NCI-H524 (cell line): ENCODE measurements at regions not wholly inside any gene's neighbourhood (a gene's known extent, or its start where the extent isn't known, plus 50 kb on each side); places are given as distances from the start of the nearest gene placed in this dataset.
A peak's percentile ranks its signal among the peaks of the same experiment; 100 is the strongest.
"Not testable (repeated sequence)": the region's sequence is repeated elsewhere in the genome, so short reads cannot be mapped to it uniquely, and the experiment has no call there.

Experiments used
- DNase-seq, 2 experiments: peaks; one replicate each; lab custom pipeline; 2025; lab: John Stamatoyannopoulos, UW

GRCh38 chr1:112855152-112855828 lies 100.7 kb downstream of the SLC16A1 start:
- DNase-seq, result no peak

DNA sequence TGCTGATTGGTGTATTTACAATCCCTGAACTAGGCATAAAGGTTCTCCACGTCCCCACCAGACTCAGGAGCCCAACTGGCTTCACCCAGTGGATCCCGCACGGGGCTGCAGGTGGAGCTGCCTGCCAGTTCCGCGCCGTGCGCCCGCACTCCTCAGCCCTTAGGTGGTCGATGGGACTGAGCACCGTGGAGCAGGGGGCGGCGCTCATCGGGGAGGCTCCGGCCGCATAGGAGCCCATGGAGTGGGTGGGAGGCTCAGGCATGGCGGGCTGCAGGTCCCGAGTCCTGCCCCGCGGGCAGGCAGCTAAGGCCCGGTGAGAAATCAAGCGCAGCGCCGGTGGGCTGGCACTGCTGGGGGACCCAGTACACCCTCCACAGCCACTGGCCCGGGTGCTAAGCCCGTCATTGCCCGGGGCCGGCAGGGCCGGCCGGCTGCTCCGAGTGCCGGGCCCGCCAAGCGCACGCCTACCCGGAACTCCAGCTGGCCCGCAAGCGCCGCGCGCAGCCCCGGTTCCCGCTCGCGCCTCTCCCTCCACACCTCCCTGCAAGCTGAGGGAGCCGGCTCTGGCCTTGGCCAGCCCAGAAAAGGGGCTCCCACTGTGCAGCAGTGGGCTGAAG lies 101.5 kb downstream of the SLC16A1 start:
- DNase-seq, result not testable (repeated sequence)

DNA sequence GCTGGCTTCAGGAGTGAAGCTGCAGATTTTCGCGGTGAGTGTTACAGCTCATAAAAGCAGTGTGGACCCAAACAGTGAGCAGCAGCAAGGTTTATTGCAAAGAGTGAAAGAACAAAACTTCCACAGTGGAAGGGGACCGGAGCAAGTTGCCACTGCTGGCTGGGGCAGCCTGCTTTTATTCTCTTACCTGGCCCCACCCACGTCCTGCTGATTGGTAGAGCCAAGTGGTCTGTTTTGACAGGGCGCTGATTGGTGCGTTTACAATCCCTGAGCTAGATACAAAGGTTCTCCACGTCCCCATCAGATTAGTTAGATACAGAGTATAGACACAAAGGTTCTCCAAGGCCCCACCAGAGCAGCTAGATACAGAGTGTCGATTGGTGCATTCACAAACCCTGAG lies 102.1 kb downstream of the SLC16A1 start:
- not testable (repeated sequence) for DNase-seq

DNA sequence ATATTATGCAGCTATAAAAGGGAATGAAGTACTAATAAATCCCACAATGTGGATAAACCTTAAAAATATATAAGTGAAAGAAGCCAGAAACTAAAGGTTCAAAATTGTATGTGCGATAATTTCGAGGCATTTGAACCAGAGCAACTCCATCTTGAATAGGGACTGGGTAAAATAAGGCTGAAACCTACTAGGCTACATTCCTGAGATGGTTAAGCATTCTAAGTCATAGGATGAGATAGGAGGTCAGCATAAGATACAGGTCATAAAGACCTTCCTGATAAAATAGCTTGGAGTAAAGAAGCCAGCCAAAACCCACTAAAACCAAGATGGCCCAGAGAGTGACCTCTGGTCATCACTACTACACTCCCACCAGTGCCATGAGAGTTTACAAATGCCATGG lies 103.1 kb downstream of the SLC16A1 start:
- no peak for DNase-seq

GRCh38 chr1:112852276-112852675 lies 103.7 kb downstream of the SLC16A1 start:
- no peak for DNase-seq

- peak; percentile 45 to 59 for DNase-seq
Observed at GRCh38 chr1:112850034-112850757, 105.8 kb downstream of the SLC16A1 start.

DNA sequence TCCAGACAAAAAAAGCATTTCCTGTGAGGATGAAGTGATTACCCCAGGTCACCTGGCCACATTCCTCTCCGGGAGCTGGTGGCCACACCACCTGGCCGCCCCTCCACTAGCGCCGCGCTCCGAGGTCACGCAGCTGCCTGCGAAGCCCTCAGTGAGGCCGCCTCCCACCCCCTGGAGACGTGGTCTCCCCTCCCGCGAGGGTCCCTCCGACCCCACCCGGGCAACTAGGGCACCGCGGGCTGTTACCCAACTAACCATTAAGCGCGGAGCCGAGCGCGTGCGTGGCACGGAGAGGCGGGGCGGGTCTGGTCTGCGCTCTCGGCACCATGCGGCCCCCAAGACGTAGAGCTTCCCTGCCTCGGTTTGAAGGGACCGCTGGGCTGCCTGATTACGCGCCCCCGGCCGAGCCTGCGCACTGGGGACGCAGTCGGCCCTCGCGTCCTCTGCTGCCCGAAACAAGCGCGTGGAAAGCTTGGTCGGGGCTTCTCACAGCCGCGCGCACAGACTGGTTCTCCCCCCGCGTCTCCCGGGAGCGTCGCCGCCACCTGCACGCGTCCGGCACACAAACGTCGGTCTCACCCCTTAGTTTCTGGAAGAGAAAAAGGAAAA lies 106.5 kb downstream of the SLC16A1 start:
- peak; percentile 50 to 73 for DNase-seq

GRCh38 chr1:112841825-112842224 lies 114.2 kb downstream of the SLC16A1 start:
- no peak for DNase-seq

DNA sequence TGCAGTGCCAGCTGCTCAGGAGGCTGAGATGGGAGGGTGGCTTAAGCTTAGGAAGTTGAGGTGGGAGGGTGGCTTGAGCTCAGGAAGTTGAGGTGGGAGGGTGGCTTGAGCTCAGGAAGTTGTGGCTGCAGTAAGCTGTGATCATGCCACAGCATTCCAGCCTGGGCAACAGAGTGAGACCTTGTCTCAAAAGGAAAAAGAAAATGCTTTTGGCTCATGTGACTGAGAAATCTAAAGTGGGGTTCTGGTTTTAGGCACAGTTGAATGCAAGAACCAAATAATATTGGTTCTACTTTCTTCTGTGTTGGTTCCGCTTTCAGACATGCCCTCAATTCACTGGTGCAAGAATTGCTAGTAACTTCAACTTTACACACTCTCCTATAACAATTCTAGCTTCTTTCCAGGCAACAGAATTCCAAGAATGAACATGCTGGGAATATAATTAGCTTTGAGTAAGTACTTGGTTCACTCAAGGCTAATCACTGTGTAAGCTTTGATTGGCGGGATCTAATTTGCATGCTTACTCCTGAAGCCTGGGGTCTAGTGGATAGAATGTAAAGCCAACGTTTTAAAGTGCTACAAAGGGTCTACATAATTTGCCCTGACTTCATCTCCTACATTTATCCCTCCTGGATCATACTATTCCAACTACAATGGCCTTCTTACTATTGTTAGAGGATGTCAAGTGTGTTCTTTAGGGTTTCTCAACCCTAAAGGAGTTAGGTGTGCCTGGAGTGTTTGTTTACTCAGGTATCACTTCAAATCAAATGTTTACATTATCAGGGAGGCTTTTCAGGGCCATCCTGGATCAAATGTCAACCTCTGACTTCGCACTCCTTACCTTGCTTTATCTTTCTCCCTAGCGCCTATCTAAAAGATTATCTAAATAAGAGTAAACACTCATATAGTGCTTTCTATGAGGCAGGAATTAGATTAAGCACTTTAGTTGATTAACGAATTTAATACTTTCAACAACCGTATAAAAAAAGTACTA lies 115.1 kb downstream of the SLC16A1 start:
- peak in 1 of 2 experiments; percentile 11 for DNase-seq

DNA sequence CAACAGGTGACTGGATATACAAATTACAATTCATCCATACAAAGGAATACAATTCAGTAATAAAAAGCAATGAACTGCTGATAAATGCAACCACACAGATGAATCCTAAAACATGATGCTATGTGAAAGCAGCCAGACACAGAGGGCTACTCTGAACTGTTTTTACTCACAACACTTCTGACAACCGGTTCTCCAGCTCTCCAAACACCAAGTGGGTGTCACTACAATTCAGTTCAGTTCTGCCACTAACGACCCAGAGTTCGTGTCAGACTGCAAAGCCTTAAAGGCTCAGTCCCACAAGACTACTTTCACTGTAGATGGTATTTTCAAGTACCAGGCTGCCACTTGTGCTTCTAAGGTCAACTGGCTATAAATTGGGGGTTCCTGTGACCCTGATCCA lies 119.4 kb downstream of the SLC16A1 start:
- no peak for DNase-seq

- no peak for DNase-seq
Observed at GRCh38 chr1:112833806-112834205, 118.7 kb upstream of the PPM1J start.

GRCh38 chr1:112832259-112832658 lies 117.1 kb upstream of the PPM1J start:
- not testable (repeated sequence) for DNase-seq

GRCh38 chr1:112829691-112830090 lies 114.6 kb upstream of the PPM1J start:
- not testable (repeated sequence) for DNase-seq

DNA sequence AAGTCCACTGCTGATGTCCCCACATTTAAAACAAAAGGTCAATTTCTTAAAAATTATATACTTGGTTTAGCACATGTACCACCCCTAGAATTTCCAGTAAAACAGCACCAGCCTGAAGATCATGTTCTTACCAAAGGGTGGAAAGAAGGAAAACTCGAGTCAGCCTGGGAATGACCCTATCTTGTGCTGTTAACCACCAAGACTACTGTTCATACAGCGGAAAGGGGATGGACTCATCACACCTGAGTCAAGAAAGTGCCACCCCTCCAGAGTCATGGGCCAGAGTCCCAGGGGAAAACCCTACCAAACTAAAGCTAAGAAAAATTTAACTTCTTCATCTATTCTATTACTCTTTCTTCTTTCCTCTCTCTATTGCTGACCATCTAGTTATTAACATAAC lies 113.6 kb upstream of the PPM1J start:
- no peak for DNase-seq

DNA sequence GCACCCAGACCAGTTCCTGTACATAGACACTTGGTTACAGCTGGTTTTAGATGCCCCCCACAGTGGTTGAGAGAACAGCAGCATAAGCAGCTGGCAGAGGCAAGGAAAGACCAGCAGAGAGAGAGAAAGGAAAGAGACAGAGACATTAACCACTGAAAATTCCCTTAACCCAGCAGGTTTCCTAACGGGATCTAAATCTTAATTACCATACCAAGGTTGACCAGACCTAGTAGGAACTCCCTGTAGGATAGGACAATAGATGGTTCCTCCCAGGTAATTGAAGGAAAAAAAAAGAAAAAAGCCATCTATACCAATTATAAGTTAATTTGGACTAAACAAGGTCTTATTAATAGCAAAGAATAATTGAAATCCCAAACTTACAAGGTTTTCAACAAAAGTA lies 112.3 kb upstream of the PPM1J start:
- not testable (repeated sequence) for DNase-seq

DNA sequence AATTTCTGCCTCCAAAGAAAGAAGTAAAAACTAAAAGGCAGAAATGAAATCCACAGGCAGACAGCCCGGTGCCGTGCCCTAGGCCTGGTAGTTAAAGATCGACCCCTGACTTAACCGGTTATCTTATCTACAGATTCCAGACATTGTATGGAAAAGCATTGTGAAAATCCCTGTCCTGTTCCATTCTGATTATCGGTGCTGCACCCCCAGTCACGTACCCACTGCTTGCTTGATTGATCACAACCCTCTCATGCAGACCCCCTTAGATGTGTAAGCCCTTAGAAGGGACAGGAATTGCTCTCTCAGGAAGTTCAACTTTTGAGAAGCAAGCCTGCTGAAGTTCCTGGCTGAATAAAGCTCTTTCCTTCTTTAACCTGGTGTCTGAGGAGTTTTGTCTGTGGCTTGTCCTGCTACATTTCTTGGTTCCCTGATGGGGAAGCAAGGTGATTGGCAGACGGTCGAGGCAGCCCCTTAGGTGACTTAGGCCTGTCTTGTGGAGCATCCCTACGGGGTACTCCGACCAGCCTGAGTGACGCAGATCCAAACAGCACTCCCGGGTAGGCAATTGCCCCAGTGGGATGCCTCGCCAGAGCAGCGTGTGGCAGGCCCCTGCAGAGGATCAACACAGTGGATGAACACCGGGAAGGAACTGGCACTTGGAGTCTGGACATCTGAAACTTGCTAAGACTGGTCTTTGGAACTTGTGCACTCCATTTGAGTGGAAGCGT lies 111.2 kb upstream of the PPM1J start:
- no peak for DNase-seq

GRCh38 chr1:112825563-112826216 lies 110.6 kb upstream of the PPM1J start:
- DNase-seq, result not testable (repeated sequence)

- not testable (repeated sequence) for DNase-seq
Observed at GRCh38 chr1:112825075-112825474, 109.9 kb upstream of the PPM1J start.

GRCh38 chr1:112821307-112822063 lies 106.4 kb upstream of the PPM1J start:
- DNase-seq, result not testable (repeated sequence)
